Upper lobe of right lung (tissue), 1 donor: ENCODE measurements at regions not wholly inside any gene's neighbourhood (a gene's known extent, or its start where the extent isn't known, plus 50 kb on each side); places are given as distances from the start of the nearest gene placed in this dataset.

Source experiments
- ATAC-seq: fragments of 200-7000 bp; cut with Tn5 transposase; one replicate; pipeline ENCODE4 v1.9.1; 2020; ENCODE audit warnings: mild to moderate bottlenecking, moderate library complexity
- DNase-seq: peaks from one replicate; pipeline ENCODE4 v3.0.0-alpha.2; 2020
- H3K27ac ChIP-seq: fragments of 200-600 bp; one replicate; pipeline ENCODE4 v1.8.0; 2022
- H3K27me3 ChIP-seq: fragments of 200-600 bp; one replicate; pipeline ENCODE4 v1.8.0; 2022; ENCODE audit warnings: mild to moderate bottlenecking
- H3K36me3 ChIP-seq: fragments of 200-600 bp; one replicate; pipeline ENCODE4 v1.8.0; 2022
- H3K4me1 ChIP-seq: fragments of 200-600 bp; one replicate; pipeline ENCODE4 v1.8.0; 2022
- H3K4me3 ChIP-seq: fragments of 200-600 bp; one replicate; pipeline ENCODE4 v1.8.0; 2022; ENCODE audit warnings: mild to moderate bottlenecking
- H3K9me3 ChIP-seq: fragments of 200-600 bp; one replicate; pipeline ENCODE4 v1.8.0; 2022
- intact Hi-C: fragments of 100-400 bp; cut with DNase I; formaldehyde crosslinking; loops from one replicate; pipeline ENCODE4 v1.11.0; 2022
- TF ChIP-seq, protein P1 (sequence below): fragments of 200-600 bp; IDR thresholded peaks from one replicate; pipeline ENCODE4 v1.8.0; 2022; ENCODE audit warnings: antibody characterized with exemption
- donor health status: DM: no; HTN: yes; CAD: no; lungs with severe emphysema.

DNA sequence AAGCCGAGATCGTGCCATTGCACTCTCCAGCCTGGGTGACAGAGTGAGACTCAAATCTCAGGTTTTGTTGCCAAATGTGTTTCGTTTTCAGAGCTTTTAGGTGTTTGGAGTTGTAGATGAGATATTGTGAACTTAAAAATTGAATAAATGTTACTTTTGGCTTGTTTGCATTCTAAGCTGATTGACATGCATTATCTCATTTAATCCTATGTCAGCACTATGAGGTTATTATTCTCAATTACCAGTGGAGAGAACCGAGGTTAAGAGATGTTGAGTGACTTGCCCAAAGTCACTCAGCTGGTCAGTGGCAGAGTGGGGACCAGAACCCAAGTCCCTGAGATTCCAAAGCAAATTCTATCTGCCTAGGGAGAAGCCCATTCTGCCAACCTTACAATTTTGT lies 72.6 kb upstream of the PIM1 start:
- H3K4me1 ChIP-seq, result peaks cover 6% of the 10 kb centered on the region
- no peak overlapping the region for H3K4me3 ChIP-seq
- H3K27me3 ChIP-seq, result no peaks in the 10 kb centered on the region
- intact Hi-C loops, result no loop called here
- H3K9me3 ChIP-seq, result no peaks in the 10 kb centered on the region
- TF ChIP-seq, protein P1, sequence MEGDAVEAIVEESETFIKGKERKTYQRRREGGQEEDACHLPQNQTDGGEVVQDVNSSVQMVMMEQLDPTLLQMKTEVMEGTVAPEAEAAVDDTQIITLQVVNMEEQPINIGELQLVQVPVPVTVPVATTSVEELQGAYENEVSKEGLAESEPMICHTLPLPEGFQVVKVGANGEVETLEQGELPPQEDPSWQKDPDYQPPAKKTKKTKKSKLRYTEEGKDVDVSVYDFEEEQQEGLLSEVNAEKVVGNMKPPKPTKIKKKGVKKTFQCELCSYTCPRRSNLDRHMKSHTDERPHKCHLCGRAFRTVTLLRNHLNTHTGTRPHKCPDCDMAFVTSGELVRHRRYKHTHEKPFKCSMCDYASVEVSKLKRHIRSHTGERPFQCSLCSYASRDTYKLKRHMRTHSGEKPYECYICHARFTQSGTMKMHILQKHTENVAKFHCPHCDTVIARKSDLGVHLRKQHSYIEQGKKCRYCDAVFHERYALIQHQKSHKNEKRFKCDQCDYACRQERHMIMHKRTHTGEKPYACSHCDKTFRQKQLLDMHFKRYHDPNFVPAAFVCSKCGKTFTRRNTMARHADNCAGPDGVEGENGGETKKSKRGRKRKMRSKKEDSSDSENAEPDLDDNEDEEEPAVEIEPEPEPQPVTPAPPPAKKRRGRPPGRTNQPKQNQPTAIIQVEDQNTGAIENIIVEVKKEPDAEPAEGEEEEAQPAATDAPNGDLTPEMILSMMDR, result no peak
- DNase-seq (no peak), ATAC-seq (no peak)
- no peak overlapping the region for H3K27ac ChIP-seq
- no peaks in the 10 kb centered on the region for H3K36me3 ChIP-seq

DNA sequence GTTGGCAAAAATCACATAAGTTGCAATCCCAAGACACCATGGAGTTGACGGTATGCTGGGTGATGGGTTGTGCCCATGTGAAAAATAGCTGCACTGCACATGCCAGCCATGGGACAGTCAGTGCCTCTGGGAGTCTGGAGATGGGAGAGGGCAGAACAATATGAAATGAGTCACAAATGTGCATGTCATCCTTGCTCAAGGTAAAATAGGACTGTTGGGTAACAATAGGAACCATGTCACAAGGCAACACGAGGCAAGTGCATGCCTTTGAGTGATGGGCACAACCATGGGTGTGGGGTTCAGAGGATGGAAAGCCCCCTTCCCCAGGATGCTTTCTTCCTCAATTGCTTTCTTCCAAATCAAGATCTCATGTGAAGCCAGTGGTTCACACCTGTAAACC lies 70.5 kb upstream of the PIM1 start:
- TF ChIP-seq, protein P1, result no peak
- DNase-seq (no peak), ATAC-seq (peak; percentile 2)
- intact Hi-C loops, result no loop called here
- no peaks in the 10 kb centered on the region for H3K36me3 ChIP-seq
- no peaks in the 10 kb centered on the region for H3K9me3 ChIP-seq
- H3K4me3 ChIP-seq, result no peak overlapping the region
- no peak overlapping the region for H3K27ac ChIP-seq
- H3K27me3 ChIP-seq, result no peaks in the 10 kb centered on the region
- peaks cover 24% of the 10 kb centered on the region for H3K4me1 ChIP-seq

DNA sequence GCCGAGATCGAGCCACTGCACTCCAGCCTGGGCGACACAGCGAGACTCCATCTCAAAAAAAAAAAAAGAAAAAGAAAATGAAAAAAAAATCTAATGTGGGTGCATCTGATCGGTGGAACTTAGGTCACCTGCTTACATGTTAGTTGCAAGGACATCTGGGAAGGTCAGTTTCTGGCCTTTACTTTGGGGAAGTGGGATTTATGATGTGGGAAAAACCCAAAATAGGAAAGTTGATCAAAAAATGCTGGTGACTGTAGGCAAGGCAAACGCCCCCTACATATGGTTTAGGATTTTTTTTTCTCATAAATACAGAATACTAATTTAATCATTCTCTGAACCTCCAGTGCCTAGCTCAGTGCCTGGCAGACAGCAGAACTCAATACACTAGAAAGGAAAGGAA lies 69.2 kb upstream of the PIM1 start:
- intact Hi-C loops, result no loop called here
- Histone ChIP-seq H3K27ac (no peak overlapping the region), H3K9me3 (no peaks in the 10 kb centered on the region), H3K4me1 (peaks cover 27% of the 10 kb centered on the region), H3K27me3 (no peaks in the 10 kb centered on the region), H3K4me3 (no peak overlapping the region), H3K36me3 (no peaks in the 10 kb centered on the region)
- TF ChIP-seq, protein P1, result no peak
- no peak for DNase-seq
- no peak for ATAC-seq

DNA sequence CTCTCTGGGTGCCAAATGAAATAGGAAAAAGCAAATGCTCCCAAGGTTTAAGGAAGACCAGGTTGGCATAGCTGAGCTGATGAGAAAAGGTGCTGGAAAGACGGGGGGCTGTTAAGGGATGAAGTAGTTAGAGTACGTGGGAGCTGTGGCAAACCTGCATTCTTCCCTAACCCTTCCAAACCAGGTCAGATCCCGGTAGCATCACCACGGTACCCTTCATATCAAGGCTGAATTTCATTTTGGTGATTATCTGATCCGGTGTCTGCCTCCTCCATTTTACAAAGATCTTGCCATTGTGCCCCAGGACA lies 68.0 kb upstream of the PIM1 start:
- H3K36me3 ChIP-seq, result no peaks in the 10 kb centered on the region
- TF ChIP-seq, protein P1, result no peak
- H3K4me3 ChIP-seq, result peak overlapping the region; percentile 43
- H3K4me1 ChIP-seq, result peaks cover 21% of the 10 kb centered on the region
- no peaks in the 10 kb centered on the region for H3K9me3 ChIP-seq
- H3K27ac ChIP-seq, result peak overlapping the region; percentile 89
- H3K27me3 ChIP-seq, result no peaks in the 10 kb centered on the region
- intact Hi-C loops, result no loop called here
- DNase-seq (no peak), ATAC-seq (no peak)

DNA sequence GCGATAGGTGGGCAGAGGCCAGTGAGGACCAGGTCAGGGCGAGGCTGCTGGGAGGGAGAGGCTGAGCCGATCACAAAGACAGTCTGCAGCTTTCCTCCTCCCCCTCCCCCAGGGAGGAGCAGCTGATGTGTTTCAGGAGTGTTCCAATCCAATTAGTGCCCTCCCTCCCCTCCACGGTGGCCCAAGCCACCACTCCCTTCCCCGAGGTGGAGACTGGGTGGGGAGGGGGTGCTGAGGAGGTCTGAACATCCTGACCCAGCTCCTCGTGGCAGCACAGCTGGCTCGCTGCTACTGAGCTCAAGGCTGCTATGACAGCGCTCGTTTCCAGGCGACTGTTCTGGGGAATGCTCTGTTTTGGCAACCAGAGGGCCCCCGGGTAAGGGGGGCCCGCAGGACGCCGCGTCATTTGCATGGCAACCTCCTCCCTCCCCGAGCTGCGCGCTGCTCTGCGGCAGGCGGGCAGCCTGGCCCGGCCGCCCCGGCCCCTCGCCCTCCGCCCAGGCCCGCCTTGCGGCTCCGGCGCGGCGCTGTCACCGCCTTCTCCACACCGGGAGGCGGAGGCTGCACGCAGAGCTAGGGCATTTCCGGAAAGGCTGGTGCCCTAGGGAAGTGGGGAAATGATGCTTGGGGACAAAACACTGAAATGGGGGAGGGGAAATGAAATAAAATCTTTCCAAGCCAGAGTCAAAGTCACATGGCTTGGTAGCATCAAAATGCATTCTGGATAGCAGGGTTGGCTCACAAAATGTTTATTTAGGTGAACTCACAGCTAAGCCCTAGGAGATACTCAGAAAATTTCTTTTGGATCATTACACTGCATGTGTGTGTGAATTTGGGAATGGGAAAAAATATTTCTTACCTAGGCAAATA lies 67.4 kb upstream of the PIM1 start:
- intact Hi-C loops, result no loop called here

More for the DNA sequence above, 67.4 kb upstream of the PIM1 start:
- Histone ChIP-seq H3K4me3 (peak overlapping the region; percentile 43), H3K27ac (peak overlapping the region; percentile 89), H3K27me3 (no peaks in the 10 kb centered on the region), H3K4me1 (peaks cover 21% of the 10 kb centered on the region), H3K9me3 (no peaks in the 10 kb centered on the region), H3K36me3 (no peaks in the 10 kb centered on the region)
- DNase-seq (peak; percentile 91), ATAC-seq (peak; percentile 92)
- TF ChIP-seq, protein P1, result no peak
